GM18907 (cell line): ENCODE measurements at regions not wholly inside any gene's neighbourhood (a gene's known extent, or its start where the extent isn't known, plus 50 kb on each side); places are given as distances from the start of the nearest gene placed in this dataset.

ENCODE experiments used
- ATAC-seq: cut with Tn5 transposase; IDR thresholded peaks from one replicate; pipeline ENCODE4 v1.9.1; 2021; ENCODE audit warnings: mild to moderate bottlenecking, moderate library complexity; ENCODE audit not compliant: unreplicated experiment

- no peak for ATAC-seq
These were observed 149.2 kb upstream of the FOXD3 start for GRCh38 chr1:63173161-63173560.

- ATAC-seq, result no peak
These were observed 132.7 kb upstream of the FOXD3 start for GRCh38 chr1:63189677-63190076.

GRCh38 chr1:63190171-63190570 lies 132.2 kb upstream of the FOXD3 start:
- ATAC-seq, result no peak

GRCh38 chr1:63198871-63199394 lies 123.4 kb upstream of the FOXD3 start:
- ATAC-seq, result no peak

GRCh38 chr1:63199706-63200335 lies 122.5 kb upstream of the FOXD3 start:
- no peak for ATAC-seq

- ATAC-seq, result no peak
These were observed 121.7 kb upstream of the FOXD3 start for GRCh38 chr1:63200676-63201075.

- ATAC-seq, result no peak
These were observed 118.7 kb upstream of the FOXD3 start for GRCh38 chr1:63203641-63204040.

GRCh38 chr1:63205776-63206175 lies 116.6 kb upstream of the FOXD3 start:
- ATAC-seq, result no peak

GRCh38 chr1:63214553-63214952 lies 107.8 kb upstream of the FOXD3 start:
- no peak for ATAC-seq

GRCh38 chr1:63223426-63223825 lies 98.9 kb upstream of the FOXD3 start:
- ATAC-seq, result no peak

GRCh38 chr1:63230722-63231121 lies 91.6 kb upstream of the FOXD3 start:
- ATAC-seq, result no peak

- ATAC-seq, result no peak
These were observed 83.6 kb upstream of the FOXD3 start for GRCh38 chr1:63238721-63239120.

- no peak for ATAC-seq
These were observed 77.2 kb upstream of the FOXD3 start for GRCh38 chr1:63245186-63245585.

GRCh38 chr1:63248216-63248615 lies 74.2 kb upstream of the FOXD3 start:
- no peak for ATAC-seq

- ATAC-seq, result no peak
These were observed 67.2 kb upstream of the FOXD3 start for GRCh38 chr1:63255153-63255552.

GRCh38 chr1:63261736-63262458 lies 60.5 kb upstream of the FOXD3 start:
- ATAC-seq, result no peak

GRCh38 chr1:63262459-63262770 lies 60.0 kb upstream of the FOXD3 start:
- no peak for ATAC-seq

- no peak for ATAC-seq
These were observed 58.2 kb upstream of the FOXD3 start for GRCh38 chr1:63264161-63264560.

- ATAC-seq, result no peak
These were observed 55.5 kb upstream of the FOXD3 start for GRCh38 chr1:63266857-63267256.

- ATAC-seq, result no peak
These were observed 53.5 kb upstream of the FOXD3 start for GRCh38 chr1:63268876-63269275.

GRCh38 chr1:63269571-63269970 lies 52.8 kb upstream of the FOXD3 start:
- no peak for ATAC-seq
